Thyroid gland (tissue), 4 donors: ENCODE measurements at regions not wholly inside any gene's neighbourhood (a gene's known extent, or its start where the extent isn't known, plus 50 kb on each side); places are given as distances from the start of the nearest gene placed in this dataset.

ENCODE experiments used
- CTCF ChIP-seq, 6 experiments: fragments of 200-600 bp in 3 of 6; fragments of 450-650 bp in 3 of 6; sonication (generic) in 3 of 6; IDR thresholded peaks; one replicate each; pipeline ENCODE4 v1.5.1; 2016 to 2019; ENCODE audit warnings: antibody characterized with exemption in 6 of 6, mild to moderate bottlenecking in 2 of 6, inconsistent platforms in 1 of 6, moderate library complexity in 1 of 6
- POLR2A ChIP-seq, 2 donors: fragments of 450-650 bp; IDR thresholded peaks; one replicate each; pipeline ENCODE4 v1.6.1; 2017; ENCODE audit warnings: antibody characterized with exemption in 2 of 2, mild to moderate bottlenecking in 2 of 2, moderate library complexity in 1 of 2

GRCh38 chr7:106345421-106346166, 60.8 kb upstream of the NAMPT start:
- TF ChIP-seq POLR2A (IDR thresholded peaks at IDR 0.05) (no peak), CTCF (IDR thresholded peaks at IDR 0.05) (no peak)
